Effector memory CD8-positive, alpha-beta T cell (primary cell): ENCODE measurements at regions not wholly inside any gene's neighbourhood (a gene's known extent, or its start where the extent isn't known, plus 50 kb on each side); places are given as distances from the start of the nearest gene placed in this dataset.
"Not testable (repeated sequence)": the region's sequence is repeated elsewhere in the genome, so short reads cannot be mapped to it uniquely, and the experiment has no call there.

Experiments
- ATAC-seq: fragments of 150-1000 bp; cut with Tn5 transposase; replicated peaks from 2 replicates; pipeline ENCODE4 v1.10.0; 2021; ENCODE audit warnings: mild to moderate bottlenecking, moderate library complexity
- DNase-seq, 3 experiments: peaks; one replicate each; pipeline ENCODE4 v3.0.0; 2021
- H3K27ac Mint-ChIP-seq, 2 donors: one replicate each; pipeline ENCODE4 v1.8.0; 2022; ENCODE audit warnings: mild to moderate bottlenecking in 2 of 2, mixed read lengths in 2 of 2, moderate library complexity in 2 of 2
- H3K27me3 Mint-ChIP-seq, 2 donors: one replicate each; pipeline ENCODE4 v1.8.0; 2022; ENCODE audit warnings: mixed read lengths in 2 of 2
- H3K36me3 Mint-ChIP-seq: one replicate; pipeline ENCODE4 v1.8.0; 2022; ENCODE audit warnings: mild to moderate bottlenecking, moderate library complexity, mixed read lengths; ENCODE audit not compliant: insufficient read depth
- H3K4me1 Mint-ChIP-seq, 2 donors: one replicate each; pipeline ENCODE4 v1.8.0; 2022; ENCODE audit warnings: low read depth in 2 of 2, mixed read lengths in 2 of 2
- H3K4me3 Mint-ChIP-seq, 2 donors: one replicate each; pipeline ENCODE4 v1.8.0; 2022; ENCODE audit warnings: mild to moderate bottlenecking in 2 of 2, mixed read lengths in 2 of 2, moderate library complexity in 2 of 2
- H3K9me3 Mint-ChIP-seq, 2 donors: one replicate each; pipeline ENCODE4 v1.8.0; 2022; ENCODE audit warnings: mixed read lengths in 2 of 2

DNA sequence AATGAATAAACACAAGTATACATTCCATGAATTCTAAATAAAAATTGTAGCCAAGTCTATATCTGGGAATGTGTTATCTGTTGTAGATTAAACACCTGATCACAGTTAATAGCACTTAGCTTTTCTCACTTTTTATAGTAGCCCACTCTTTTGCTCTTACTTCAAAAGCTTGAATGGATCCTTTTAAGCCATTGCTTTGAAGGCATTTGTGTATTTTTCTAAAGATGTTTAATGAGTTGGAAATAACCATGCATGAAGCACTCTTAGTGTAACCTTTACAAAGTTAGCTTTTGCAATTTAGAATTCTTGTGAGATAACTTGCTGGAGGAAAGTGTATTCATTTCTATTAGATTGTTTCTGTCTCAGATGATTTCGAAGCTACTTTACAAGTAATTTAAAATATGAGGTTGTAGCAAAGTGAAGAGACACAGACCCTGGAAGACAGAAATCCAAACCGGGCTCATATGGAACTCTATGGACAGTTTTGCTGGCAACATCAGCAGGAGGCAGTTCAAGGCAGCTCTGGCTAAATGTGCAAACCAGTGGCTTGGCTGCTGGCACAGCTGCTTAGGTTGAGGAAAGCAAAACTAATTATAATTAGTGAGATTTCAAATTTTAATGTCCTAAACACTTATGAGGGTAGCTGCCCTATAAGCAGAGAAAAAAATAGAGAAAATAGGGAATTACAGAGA is 469.8 kb upstream of the ZEB2 start:
- Mint-ChIP-seq H3K27ac (no peak overlapping the region), H3K9me3 (no peaks in the 10 kb centered on the region), H3K36me3 (peaks cover 3% of the 10 kb centered on the region), H3K4me3 (no peak overlapping the region), H3K27me3 (peaks cover 11 to 15% of the 10 kb centered on the region in 2 donors), H3K4me1 (no peaks in the 10 kb centered on the region)
- DNase-seq (no peak), ATAC-seq (no peak)

GRCh38 chr2:144988591-144988990 is 468.7 kb upstream of the ZEB2 start:
- Mint-ChIP-seq H3K4me3 (no peak overlapping the region), H3K36me3 (peaks cover 3% of the 10 kb centered on the region), H3K9me3 (no peaks in the 10 kb centered on the region), H3K27me3 (peaks cover 9 to 11% of the 10 kb centered on the region in 2 donors), H3K27ac (no peak overlapping the region), H3K4me1 (no peaks in the 10 kb centered on the region)
- DNase-seq (no peak), ATAC-seq (no peak)

DNA sequence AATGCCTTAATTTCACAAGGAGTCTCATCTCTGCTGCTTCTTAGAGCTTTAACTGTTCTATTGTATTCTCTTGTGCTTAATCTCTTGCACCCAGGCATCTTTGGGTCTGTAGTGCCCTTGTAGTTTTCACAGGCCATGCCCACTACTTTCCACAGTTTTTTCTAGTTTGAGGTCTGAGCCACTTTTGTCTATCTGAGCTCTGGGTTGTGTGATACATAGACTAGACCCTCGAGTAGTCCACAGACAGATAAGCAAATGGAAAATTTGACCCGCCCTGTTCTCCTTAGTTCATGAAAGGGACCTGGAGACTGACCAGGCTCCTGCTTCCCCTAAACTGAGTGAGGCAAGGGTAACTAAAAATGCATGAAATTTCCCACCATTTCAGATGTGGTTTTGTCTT is 466.8 kb upstream of the ZEB2 start:
- Mint-ChIP-seq H3K27me3 (peaks cover 0 to 6% of the 10 kb centered on the region in 2 donors), H3K4me3 (no peak overlapping the region), H3K36me3 (peaks cover 3% of the 10 kb centered on the region), H3K27ac (no peak overlapping the region), H3K9me3 (no peaks in the 10 kb centered on the region), H3K4me1 (no peaks in the 10 kb centered on the region)
- DNase-seq (no peak), ATAC-seq (no peak)

DNA sequence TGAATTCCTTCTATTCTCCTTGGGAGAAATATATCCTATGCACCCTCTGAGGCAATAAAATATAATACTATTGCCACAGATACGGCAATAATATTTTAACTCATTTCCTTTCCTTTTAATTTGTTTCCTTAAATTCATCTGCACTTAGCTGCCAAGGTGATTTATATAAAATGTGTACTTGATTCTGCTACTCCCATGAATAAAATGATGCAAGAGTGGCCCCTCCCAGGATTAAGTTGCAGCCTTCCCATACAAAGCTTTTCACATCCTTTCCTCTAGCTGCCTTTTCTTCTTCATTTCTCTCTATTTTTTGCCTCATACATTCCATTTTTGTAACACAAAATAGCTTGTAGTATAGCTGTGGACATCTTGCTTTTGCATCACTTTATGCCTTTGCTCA is 464.1 kb upstream of the ZEB2 start:
- H3K27ac Mint-ChIP-seq, result no peak overlapping the region
- H3K4me3 Mint-ChIP-seq, result no peak overlapping the region
- no peaks in the 10 kb centered on the region for H3K4me1 Mint-ChIP-seq
- peaks cover 6 to 12% of the 10 kb centered on the region in 2 donors for H3K27me3 Mint-ChIP-seq
- ATAC-seq, result no peak
- no peak for DNase-seq
- peaks cover 3% of the 10 kb centered on the region for H3K36me3 Mint-ChIP-seq
- no peaks in the 10 kb centered on the region for H3K9me3 Mint-ChIP-seq

DNA sequence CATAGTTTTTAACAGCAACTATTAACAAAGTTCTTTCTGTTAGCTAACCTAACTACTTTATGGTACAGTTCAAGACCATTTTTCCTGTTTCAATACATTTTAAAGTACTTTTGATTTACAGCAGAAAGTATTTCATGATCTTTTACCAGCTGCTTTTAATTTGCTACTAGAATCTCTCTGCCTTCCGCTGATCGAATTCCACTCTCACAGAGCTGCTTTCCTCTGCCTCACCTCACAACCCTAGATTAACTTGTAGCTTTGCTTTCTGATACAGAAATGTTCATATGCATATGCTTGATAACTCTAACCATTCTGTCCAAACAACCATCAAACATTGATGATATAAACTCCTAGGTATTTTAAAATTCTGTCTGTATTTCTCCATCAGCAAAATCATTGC is 463.2 kb upstream of the ZEB2 start:
- DNase-seq (no peak), ATAC-seq (no peak)
- Mint-ChIP-seq H3K4me3 (no peak overlapping the region), H3K27me3 (peaks cover 6 to 12% of the 10 kb centered on the region in 2 donors), H3K36me3 (peaks cover 3% of the 10 kb centered on the region), H3K4me1 (no peaks in the 10 kb centered on the region), H3K27ac (no peak overlapping the region), H3K9me3 (no peaks in the 10 kb centered on the region)

- Mint-ChIP-seq H3K4me1 (no peaks in the 10 kb centered on the region), H3K9me3 (no peaks in the 10 kb centered on the region), H3K27me3 (peaks cover 5 to 12% of the 10 kb centered on the region in 2 donors), H3K27ac (no peak overlapping the region), H3K4me3 (no peak overlapping the region), H3K36me3 (peaks cover 2% of the 10 kb centered on the region)
- DNase-seq (no peak), ATAC-seq (no peak)
These were observed 462.6 kb upstream of the ZEB2 start for GRCh38 chr2:144982481-144982880.

- no peak overlapping the region for H3K27ac Mint-ChIP-seq
- peaks cover 10 to 28% of the 10 kb centered on the region in 2 donors for H3K27me3 Mint-ChIP-seq
- ATAC-seq (no peak), DNase-seq (no peak)
- no peaks in the 10 kb centered on the region for H3K36me3 Mint-ChIP-seq
- H3K4me1 Mint-ChIP-seq, result peaks cover 0 to 4% of the 10 kb centered on the region in 2 donors
- no peak overlapping the region for H3K4me3 Mint-ChIP-seq
- no peaks in the 10 kb centered on the region for H3K9me3 Mint-ChIP-seq
These were observed 456.0 kb upstream of the ZEB2 start for GRCh38 chr2:144975881-144976280.

- no peak overlapping the region for H3K27ac Mint-ChIP-seq
These were observed 452.8 kb upstream of the ZEB2 start for GRCh38 chr2:144972676-144973075.

GRCh38 chr2:144971786-144972335 is 451.9 kb upstream of the ZEB2 start:
- Mint-ChIP-seq H3K36me3 (no peaks in the 10 kb centered on the region), H3K9me3 (peaks cover 5 to 10% of the 10 kb centered on the region in 2 donors)

More at GRCh38 chr2:144972676-144973075, 452.8 kb upstream of the ZEB2 start:
- Mint-ChIP-seq H3K4me1 (peaks cover 0 to 4% of the 10 kb centered on the region in 2 donors), H3K36me3 (no peaks in the 10 kb centered on the region), H3K4me3 (no peak overlapping the region), H3K9me3 (peaks cover 5 to 10% of the 10 kb centered on the region in 2 donors), H3K27me3 (peaks cover 17 to 18% of the 10 kb centered on the region in 2 donors)
- ATAC-seq (no peak), DNase-seq (no peak)

DNA sequence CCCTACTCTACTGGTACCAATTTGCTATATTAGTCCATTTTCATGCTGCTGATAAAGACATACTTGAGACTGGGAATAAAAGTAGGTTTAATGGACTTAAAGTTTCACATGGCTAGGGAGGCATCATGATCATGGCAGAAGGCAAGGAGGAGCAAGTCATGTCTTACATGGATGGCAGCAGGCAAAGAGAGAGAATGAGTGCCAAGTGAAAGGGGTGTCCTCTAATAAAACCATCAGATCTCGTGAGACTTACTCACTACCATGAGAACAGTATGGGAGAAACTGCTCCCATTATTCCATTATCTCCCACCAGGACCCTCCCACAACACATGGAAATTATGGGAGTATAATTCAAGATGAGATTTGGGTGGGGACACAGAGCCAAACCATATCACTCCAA is 450.5 kb upstream of the ZEB2 start:
- H3K36me3 Mint-ChIP-seq, DNase-seq, ATAC-seq, H3K4me3 Mint-ChIP-seq, H3K4me1 Mint-ChIP-seq, H3K27ac Mint-ChIP-seq: not testable (repeated sequence)
- peaks cover 5 to 10% of the 10 kb centered on the region in 2 donors for H3K9me3 Mint-ChIP-seq
- H3K27me3 Mint-ChIP-seq, result peaks cover 12 to 17% of the 10 kb centered on the region in 2 donors

More at GRCh38 chr2:144971786-144972335, 451.9 kb upstream of the ZEB2 start:
- H3K4me1 Mint-ChIP-seq, result peaks cover 0 to 4% of the 10 kb centered on the region in 2 donors
- peaks cover 13 to 17% of the 10 kb centered on the region in 2 donors for H3K27me3 Mint-ChIP-seq
- H3K27ac Mint-ChIP-seq, result no peak overlapping the region
- ATAC-seq, result no peak
- no peak overlapping the region for H3K4me3 Mint-ChIP-seq
- no peak for DNase-seq

DNA sequence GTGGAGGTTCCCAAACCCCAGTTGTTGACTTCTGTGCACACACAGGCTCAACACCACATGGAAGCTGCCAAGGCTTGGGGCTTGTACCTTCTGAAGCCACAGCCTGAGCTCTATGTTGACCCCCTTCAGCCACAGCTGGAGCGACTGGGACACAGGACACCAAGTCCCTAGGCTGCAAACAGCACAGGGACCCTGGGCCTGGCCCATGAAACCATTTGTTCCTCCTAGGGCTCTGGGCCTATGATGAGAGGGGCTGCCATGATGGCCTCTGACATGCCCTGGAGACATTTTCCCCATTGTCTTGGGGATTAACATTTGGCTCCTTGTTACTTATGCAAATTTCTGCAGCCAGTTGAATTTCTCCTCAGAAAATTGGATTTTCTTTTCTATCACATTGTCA is 449.6 kb upstream of the ZEB2 start:
- H3K36me3 Mint-ChIP-seq, ATAC-seq, H3K27ac Mint-ChIP-seq, H3K4me3 Mint-ChIP-seq, DNase-seq, H3K4me1 Mint-ChIP-seq: not testable (repeated sequence)
- H3K9me3 Mint-ChIP-seq, result peaks cover 5 to 17% of the 10 kb centered on the region in 2 donors
- H3K27me3 Mint-ChIP-seq, result peaks cover 12 to 23% of the 10 kb centered on the region in 2 donors

GRCh38 chr2:144967961-144968360 is 448.0 kb upstream of the ZEB2 start:
- DNase-seq (no peak), ATAC-seq (no peak)
- no peak overlapping the region for H3K27ac Mint-ChIP-seq
- H3K4me1 Mint-ChIP-seq, result peaks cover 0 to 4% of the 10 kb centered on the region in 2 donors
- no peak overlapping the region for H3K4me3 Mint-ChIP-seq
- H3K9me3 Mint-ChIP-seq, result peaks cover 7 to 21% of the 10 kb centered on the region in 2 donors
- H3K27me3 Mint-ChIP-seq, result peaks cover 5 to 31% of the 10 kb centered on the region in 2 donors
- no peaks in the 10 kb centered on the region for H3K36me3 Mint-ChIP-seq

GRCh38 chr2:144965172-144965571 is 445.3 kb upstream of the ZEB2 start:
- ATAC-seq (no peak), DNase-seq (no peak)
- Mint-ChIP-seq H3K4me1 (no peaks in the 10 kb centered on the region), H3K36me3 (no peaks in the 10 kb centered on the region), H3K27me3 (peaks cover 4 to 24% of the 10 kb centered on the region in 2 donors), H3K9me3 (peaks cover 5 to 16% of the 10 kb centered on the region in 2 donors), H3K4me3 (no peak overlapping the region), H3K27ac (no peak overlapping the region)

- DNase-seq (no peak), ATAC-seq (no peak)
- H3K9me3 Mint-ChIP-seq, result peaks cover 2 to 11% of the 10 kb centered on the region in 2 donors
- no peak overlapping the region for H3K4me3 Mint-ChIP-seq
- no peaks in the 10 kb centered on the region for H3K4me1 Mint-ChIP-seq
- H3K27me3 Mint-ChIP-seq, result peaks cover 4 to 26% of the 10 kb centered on the region in 2 donors
- H3K36me3 Mint-ChIP-seq, result no peaks in the 10 kb centered on the region
- H3K27ac Mint-ChIP-seq, result no peak overlapping the region
These were observed 443.1 kb upstream of the ZEB2 start for GRCh38 chr2:144963031-144963430.
